ENCODE measurements at regions not wholly inside any gene's neighbourhood (a gene's known extent, or its start where the extent isn't known, plus 50 kb on each side); places are given as distances from the start of the nearest gene placed in this dataset.

- H3K36me3 ChIP-seq (ENCODE audit: control insufficient read depth, insufficient read depth, low read length) = no peaks in the 10 kb centered on the region
- peaks cover 5% of the 10 kb centered on the region for H3K27me3 ChIP-seq (replicated peaks; ENCODE audit: control insufficient read depth, insufficient read depth, low read length)
- no peak for DNase-seq (ENCODE audit: extremely low read depth, insufficient read length)
- H3K4me3 ChIP-seq (replicated peaks; ENCODE audit: low read depth, low read length) = no peak overlapping the region
- TF ChIP-seq, protein P1, sequence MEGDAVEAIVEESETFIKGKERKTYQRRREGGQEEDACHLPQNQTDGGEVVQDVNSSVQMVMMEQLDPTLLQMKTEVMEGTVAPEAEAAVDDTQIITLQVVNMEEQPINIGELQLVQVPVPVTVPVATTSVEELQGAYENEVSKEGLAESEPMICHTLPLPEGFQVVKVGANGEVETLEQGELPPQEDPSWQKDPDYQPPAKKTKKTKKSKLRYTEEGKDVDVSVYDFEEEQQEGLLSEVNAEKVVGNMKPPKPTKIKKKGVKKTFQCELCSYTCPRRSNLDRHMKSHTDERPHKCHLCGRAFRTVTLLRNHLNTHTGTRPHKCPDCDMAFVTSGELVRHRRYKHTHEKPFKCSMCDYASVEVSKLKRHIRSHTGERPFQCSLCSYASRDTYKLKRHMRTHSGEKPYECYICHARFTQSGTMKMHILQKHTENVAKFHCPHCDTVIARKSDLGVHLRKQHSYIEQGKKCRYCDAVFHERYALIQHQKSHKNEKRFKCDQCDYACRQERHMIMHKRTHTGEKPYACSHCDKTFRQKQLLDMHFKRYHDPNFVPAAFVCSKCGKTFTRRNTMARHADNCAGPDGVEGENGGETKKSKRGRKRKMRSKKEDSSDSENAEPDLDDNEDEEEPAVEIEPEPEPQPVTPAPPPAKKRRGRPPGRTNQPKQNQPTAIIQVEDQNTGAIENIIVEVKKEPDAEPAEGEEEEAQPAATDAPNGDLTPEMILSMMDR (IDR thresholded peaks at IDR 0.05; ENCODE audit: insufficient read depth, low read length, poor library complexity, severe bottlenecking) = no peak
These were observed 209.6 kb downstream of the BUD13 start for GRCh38 chr11:116563028-116563711.

GRCh38 chr11:116560589-116560988 is 212.2 kb downstream of the BUD13 start:
- TF ChIP-seq, protein P1 (IDR thresholded peaks at IDR 0.05; ENCODE audit: insufficient read depth, low read length, poor library complexity, severe bottlenecking) = no peak
- DNase-seq (ENCODE audit: extremely low read depth, insufficient read length) = no peak
- peaks cover 8% of the 10 kb centered on the region for H3K27me3 ChIP-seq (replicated peaks; ENCODE audit: control insufficient read depth, insufficient read depth, low read length)
- no peaks in the 10 kb centered on the region for H3K36me3 ChIP-seq (ENCODE audit: control insufficient read depth, insufficient read depth, low read length)
- H3K4me3 ChIP-seq (replicated peaks; ENCODE audit: low read depth, low read length) = no peak overlapping the region

DNA sequence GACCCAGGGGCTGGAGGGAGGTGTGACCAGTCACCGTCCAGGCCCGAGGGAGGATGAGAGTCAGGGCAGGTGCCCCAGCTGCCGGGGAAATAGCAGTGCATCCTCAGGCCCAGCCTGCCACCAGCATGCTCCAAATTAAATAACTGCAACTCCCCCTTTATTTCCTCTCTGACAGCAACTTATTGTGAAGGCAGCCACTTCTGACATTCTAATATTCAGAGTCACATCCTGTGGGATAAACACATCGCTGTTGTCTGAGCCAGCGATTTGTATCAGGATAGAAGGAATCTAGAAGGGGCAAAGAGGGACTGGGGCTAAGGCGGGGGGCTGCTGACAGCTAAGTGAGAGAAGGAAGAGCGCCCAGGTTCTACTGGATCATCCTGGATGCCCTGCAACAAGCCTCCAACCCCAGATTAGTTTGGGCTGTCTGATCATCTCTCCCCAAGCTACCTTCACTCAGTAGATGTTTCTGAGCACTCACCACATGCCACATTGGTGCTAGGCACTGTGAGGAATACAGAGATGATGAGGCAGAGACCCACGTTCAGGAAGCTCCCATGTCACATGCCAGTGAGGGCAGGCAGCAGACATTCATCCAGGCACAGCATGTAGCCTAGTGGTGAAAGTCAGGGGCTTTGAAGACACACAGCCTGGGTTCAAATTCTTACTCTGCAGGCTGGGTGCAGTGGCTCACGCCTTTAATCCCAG is 214.1 kb downstream of the BUD13 start:
- no peak for DNase-seq (ENCODE audit: extremely low read depth, insufficient read length)

GRCh38 chr11:116557282-116557681 is 215.5 kb downstream of the BUD13 start:
- DNase-seq (ENCODE audit: extremely low read depth, insufficient read length) = no peak
- TF ChIP-seq, protein P1 (IDR thresholded peaks at IDR 0.05; ENCODE audit: insufficient read depth, low read length, poor library complexity, severe bottlenecking) = no peak
- Histone ChIP-seq H3K36me3 (ENCODE audit: control insufficient read depth, insufficient read depth, low read length) (no peaks in the 10 kb centered on the region), H3K4me3 (replicated peaks; ENCODE audit: low read depth, low read length) (no peak overlapping the region), H3K27me3 (replicated peaks; ENCODE audit: control insufficient read depth, insufficient read depth, low read length) (peaks cover 8% of the 10 kb centered on the region)

More for the DNA sequence above, 214.1 kb downstream of the BUD13 start:
- no peak overlapping the region for H3K4me3 ChIP-seq (replicated peaks; ENCODE audit: low read depth, low read length)
- TF ChIP-seq, protein P1 (IDR thresholded peaks at IDR 0.05; ENCODE audit: insufficient read depth, low read length, poor library complexity, severe bottlenecking) = no peak
- peaks cover 8% of the 10 kb centered on the region for H3K27me3 ChIP-seq (replicated peaks; ENCODE audit: control insufficient read depth, insufficient read depth, low read length)
- no peaks in the 10 kb centered on the region for H3K36me3 ChIP-seq (ENCODE audit: control insufficient read depth, insufficient read depth, low read length)

DNA sequence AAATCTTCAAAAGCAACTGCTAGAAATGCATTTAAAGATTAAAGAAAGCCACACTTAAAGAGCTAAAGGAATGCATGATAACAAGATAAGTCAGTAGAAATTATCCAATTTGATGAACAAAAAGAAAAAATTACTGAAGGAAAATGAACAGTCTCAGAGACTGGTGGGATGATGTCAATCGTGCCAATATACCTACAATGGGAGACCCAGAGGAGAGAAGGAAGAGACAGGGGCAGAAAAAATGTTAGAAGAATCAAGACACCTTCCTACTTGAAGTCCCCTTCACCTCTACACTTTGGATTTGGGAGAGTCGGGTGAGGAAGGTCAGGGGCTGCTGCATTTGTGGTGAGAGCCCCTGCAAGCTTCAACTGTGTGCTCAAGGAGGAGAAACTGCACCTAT is 216.3 kb downstream of the BUD13 start:
- DNase-seq (ENCODE audit: extremely low read depth, insufficient read length) = no peak
- TF ChIP-seq, protein P1 (IDR thresholded peaks at IDR 0.05; ENCODE audit: insufficient read depth, low read length, poor library complexity, severe bottlenecking) = no peak
- H3K4me3 ChIP-seq (replicated peaks; ENCODE audit: low read depth, low read length) = no peak overlapping the region

More for the DNA sequence above, 216.3 kb downstream of the BUD13 start:
- peaks cover 8% of the 10 kb centered on the region for H3K27me3 ChIP-seq (replicated peaks; ENCODE audit: control insufficient read depth, insufficient read depth, low read length)
- H3K36me3 ChIP-seq (ENCODE audit: control insufficient read depth, insufficient read depth, low read length) = no peaks in the 10 kb centered on the region
